GF-D8 (cell line): ENCODE measurements at regions not wholly inside any gene's neighbourhood (a gene's known extent, or its start where the extent isn't known, plus 50 kb on each side); places are given as distances from the start of the nearest gene placed in this dataset.

Experiments used
- DNase-seq: peaks from one replicate; lab custom pipeline; 2025; lab: John Stamatoyannopoulos, UW

GRCh38 chr1:34270181-34270580, 93.5 kb downstream of the C1orf94 start:
- no peak for DNase-seq

- DNase-seq, result no peak
These were observed 95.4 kb downstream of the C1orf94 start for GRCh38 chr1:34272152-34272551.

DNA sequence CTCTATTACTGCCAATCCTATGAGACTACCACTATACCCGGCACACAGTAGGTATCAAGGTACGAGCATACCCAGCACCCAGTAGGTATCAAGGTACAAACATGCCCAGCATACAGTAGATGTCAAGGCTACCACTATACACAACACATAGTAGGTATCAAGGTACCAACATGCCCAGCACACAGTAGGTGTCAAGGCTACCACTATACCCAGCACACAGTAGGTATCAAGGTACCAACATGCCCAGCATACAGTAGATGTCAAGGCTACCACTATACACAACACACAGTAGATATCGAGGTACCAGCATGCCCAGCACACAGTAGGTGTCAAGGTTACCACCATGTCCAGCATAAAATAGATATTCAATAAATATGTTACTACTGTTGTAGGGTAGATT, 98.4 kb downstream of the C1orf94 start:
- DNase-seq, result no peak

DNA sequence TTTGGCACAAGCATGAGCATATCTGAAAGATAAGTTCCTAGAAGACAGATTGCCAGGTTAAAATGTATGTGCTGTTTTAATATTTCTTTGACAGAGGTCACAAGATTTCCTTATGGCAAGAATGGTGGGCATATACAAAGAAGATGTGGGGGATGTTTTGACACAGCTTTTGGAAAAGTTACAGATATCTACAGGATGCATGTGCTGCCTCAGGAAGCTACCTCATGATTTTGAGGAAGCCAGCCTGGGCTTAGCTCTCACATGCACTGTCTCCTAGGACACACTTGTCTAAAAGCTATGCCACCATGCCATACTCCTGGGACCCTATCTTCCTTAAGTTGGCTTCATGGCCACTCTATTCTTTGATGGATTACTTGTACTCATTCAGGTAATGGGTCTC, 99.9 kb downstream of the C1orf94 start:
- no peak for DNase-seq

GRCh38 chr1:34277150-34277549, 100.4 kb downstream of the C1orf94 start:
- DNase-seq, result no peak

DNA sequence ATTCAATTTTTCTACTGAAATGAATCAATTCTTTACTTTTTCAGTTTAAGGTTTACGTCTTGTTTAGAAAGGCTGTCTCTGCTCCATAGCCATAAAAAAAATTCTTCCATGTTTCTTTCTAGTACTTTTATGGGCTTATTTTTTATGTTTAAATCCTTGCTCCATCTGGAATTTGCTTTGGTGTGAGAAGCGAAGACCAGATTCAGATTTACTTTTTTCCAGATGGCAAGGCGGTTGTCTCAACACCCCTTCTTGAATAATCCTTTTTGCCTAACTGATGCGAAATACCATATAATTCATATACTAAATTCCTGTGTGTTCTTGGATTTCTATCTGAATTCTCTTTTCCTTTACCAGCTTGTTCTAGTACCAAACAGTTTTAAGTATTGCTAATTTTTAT, 101.5 kb downstream of the C1orf94 start:
- DNase-seq, result no peak

GRCh38 chr1:34279971-34280370, 103.3 kb downstream of the C1orf94 start:
- no peak for DNase-seq

- no peak for DNase-seq
These were observed 103.8 kb downstream of the C1orf94 start for GRCh38 chr1:34280509-34280908.

DNA sequence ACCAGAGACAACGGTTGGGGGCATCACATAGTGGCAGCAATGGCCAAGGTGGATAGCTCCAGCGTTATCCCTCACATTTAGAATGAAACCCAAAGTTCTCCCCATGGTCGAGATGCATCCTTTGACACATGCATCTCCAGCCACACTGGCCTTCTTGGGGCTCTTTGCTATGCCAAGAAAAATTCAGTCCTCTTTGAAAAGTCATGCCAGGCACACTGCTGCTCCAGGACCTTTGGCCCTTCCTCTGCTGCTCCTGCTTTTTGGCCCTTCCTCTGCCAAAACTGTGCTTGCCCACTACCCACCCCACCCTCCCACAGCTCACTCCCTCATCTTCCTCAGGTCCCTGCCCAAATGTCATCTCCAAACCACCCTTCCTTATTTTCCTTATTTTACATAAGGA, 106.4 kb downstream of the C1orf94 start:
- no peak for DNase-seq

DNA sequence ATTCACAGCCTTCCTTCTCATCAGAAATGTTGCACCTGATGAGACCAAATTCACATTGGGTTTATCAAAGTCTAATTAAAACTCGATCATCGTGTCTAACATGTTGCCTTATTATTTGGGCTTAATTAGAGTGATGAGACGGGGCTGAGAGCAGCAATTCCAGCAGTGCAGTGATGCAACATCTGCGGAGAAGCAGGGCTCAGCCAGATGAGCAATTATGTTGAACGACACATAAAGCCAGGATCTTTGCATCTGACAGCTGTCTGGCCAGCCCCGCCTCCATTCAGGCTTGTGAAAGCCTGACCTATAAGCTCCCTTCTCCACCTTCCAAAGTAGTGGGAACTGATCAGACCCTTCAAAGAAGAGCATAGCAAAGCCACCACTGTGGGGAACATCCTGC, 109.8 kb downstream of the C1orf94 start:
- DNase-seq, result no peak

DNA sequence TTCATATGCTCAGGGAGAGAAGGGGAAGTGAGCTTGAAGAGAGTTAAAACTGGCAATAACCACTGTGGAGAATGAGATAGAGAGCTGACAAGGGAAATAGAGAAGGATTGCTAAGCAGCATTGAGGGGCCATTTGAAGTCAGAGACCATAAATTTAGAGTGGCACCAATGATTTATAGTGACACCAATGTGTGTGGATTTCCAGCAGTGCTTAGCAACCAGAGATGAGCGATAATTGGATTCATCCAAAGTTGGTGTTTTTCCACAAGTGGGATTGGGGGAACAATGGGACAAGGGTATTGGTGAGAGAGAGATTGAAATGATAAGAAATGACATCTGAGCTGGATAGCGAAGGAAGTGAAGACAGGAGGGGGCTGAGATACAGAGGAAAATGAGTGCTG, 114.1 kb downstream of the C1orf94 start:
- DNase-seq, result no peak

- DNase-seq, result no peak
These were observed 115.8 kb downstream of the C1orf94 start for GRCh38 chr1:34292472-34292871.

DNA sequence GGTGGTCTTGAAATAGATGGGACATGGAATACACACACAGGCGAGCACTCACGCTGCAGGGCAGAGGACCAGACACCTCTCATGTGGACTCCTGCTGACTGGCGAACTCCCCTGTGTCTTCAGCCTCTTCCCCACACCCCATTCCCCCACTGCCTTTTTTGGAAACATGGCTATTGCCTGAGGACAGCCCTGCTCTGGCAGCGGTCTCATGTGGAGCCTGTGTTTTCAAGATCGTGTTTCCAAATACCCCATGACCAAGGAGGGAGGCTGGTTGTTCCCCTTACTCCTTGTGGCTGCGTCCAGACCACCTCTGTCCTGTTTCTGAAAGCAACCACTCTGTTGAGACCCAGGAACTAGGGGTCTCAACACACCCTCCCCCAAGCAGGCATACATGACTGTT, 119.4 kb downstream of the C1orf94 start:
- no peak for DNase-seq

DNA sequence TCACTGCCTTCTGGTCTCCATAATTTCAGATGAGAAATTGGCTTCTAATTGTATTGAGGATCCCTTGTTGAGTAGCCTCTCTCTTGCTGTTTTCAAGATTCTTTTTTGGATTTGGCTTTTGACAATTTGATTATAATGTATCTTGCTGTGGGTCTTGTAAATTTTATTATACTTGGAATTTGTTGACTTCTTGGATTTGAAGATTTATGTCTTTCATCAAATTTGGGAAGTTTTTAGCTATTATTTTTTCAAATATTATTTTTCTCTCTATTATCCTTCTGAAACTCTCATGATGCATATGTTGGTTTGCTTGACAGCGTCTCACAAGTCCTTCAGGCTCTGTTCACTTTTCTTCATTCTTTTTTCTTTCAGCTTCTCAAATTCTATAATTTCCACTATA, 126.1 kb downstream of the C1orf94 start:
- DNase-seq, result no peak

DNA sequence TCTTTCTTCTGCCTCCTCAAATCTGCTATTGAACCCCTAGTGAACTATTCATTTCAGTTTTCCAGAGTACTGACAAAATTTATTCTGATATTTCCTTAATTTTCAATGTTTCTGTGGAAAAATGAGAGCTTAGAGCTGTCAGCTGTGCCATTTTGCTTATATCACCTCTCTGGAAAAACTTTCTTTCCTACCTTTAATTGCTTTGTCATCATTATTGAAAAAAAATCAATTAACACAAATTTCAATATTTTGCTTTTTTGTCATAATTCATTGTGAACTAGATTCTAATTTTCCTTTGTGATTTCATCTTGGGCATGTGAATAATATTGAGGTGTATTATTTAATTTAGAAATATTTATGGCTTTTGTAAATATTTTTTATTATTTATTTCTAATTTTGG, 126.5 kb downstream of the C1orf94 start:
- DNase-seq, result no peak

GRCh38 chr1:34306568-34306967, 129.9 kb downstream of the C1orf94 start:
- no peak for DNase-seq

- no peak for DNase-seq
These were observed 135.7 kb downstream of the C1orf94 start for GRCh38 chr1:34312359-34312758.

DNA sequence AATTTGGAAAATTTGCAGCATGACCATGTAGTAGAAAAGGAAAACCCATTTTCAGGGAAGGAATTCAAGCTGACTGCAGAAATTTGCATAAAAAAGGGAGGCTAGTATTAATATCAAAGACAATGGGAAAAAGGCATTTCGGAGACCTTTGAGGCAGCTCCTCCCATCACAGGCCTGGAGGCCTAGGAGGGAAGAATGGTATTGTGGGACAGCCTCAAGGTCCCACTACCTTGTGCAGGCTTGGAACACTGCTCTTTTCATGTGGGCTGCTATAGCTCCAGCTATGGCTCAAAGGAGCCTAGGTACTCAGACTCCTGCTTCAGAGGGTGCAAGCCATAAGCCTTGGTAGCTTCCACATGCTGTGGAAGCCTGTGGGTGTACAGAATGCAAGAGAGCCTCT, 139.3 kb downstream of the C1orf94 start:
- no peak for DNase-seq

DNA sequence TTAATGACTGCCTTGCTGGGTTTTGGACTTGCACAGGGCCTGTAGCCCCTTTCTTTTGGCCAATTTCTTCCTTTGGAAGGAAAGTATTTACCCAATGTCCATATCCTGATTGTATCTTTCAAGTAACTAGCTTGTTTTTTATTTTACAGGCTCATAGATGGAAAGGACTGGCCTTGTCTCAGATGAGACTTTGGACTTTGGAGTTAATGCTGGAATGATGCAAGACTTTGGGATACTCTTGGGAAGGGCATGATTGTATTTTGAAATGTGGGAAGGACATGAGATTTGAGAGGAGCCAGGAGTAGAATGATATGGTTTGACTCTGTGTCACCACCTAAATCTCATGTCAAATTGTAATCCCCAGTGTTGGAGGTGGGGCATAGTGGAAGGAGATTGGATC, 140.1 kb downstream of the C1orf94 start:
- DNase-seq, result no peak

- DNase-seq, result no peak
These were observed 142.5 kb downstream of the C1orf94 start for GRCh38 chr1:34319218-34319617.

GRCh38 chr1:34320053-34320669, 143.5 kb downstream of the C1orf94 start:
- no peak for DNase-seq

- DNase-seq, result no peak
These were observed 146.3 kb downstream of the C1orf94 start for GRCh38 chr1:34322969-34323368.

- DNase-seq, result no peak
These were observed 148.3 kb downstream of the C1orf94 start for GRCh38 chr1:34324879-34325440.

DNA sequence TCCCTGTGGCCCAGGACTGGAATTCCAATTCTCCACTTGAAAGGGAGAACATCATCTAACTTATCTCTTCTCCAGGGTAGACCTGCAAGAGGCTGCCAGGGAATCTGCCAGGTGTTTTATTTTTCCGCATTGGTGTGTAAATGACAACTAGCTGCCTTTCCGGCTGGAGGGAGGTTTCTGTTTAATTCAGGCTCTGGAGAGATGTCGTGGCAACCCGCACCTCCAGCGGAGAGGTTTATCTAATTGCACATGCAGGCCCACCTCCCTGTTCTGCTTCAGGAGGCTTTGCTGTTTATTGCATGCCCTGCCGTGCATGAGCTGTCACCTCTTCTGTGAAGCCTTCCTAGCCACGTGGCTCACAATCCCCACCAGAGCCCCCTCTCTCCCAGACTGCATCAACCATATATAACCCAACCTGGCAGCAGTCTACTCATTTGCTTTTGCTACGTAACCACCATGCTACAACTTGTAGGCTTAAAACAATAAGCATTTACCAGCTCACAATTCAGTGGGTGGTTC, 151.6 kb downstream of the C1orf94 start:
- no peak for DNase-seq
